MM.1S (cell line): ENCODE measurements at regions not wholly inside any gene's neighbourhood (a gene's known extent, or its start where the extent isn't known, plus 50 kb on each side); places are given as distances from the start of the nearest gene placed in this dataset.

Source experiments
- DNase-seq: peaks from one replicate; pipeline ENCODE4 v3.0.0-alpha.2; 2015
- H2AFZ ChIP-seq: fragments of 300-600 bp; sonication (generic); 2 replicates; pipeline ENCODE4 v1.6.0; 2016; ENCODE audit warnings: antibody characterized with exemption, low read length
- H3F3A ChIP-seq: fragments of 300-600 bp; sonication (generic); 2 replicates; pipeline ENCODE4 v1.6.1; 2016; ENCODE audit warnings: mild to moderate bottlenecking, antibody characterized with exemption, low read length, moderate library complexity, mixed read lengths; ENCODE audit not compliant: insufficient read depth
- H3K27ac ChIP-seq: fragments of 300-600 bp; sonication (generic); 2 replicates; pipeline ENCODE4 v1.5.1; 2016; ENCODE audit warnings: mild to moderate bottlenecking, low read length
- H3K27me3 ChIP-seq: fragments of 300-600 bp; sonication (generic); replicated peaks from 2 replicates; pipeline ENCODE4 v1.6.0; 2016; ENCODE audit warnings: low read length; ENCODE audit not compliant: insufficient read depth
- H3K36me3 ChIP-seq: fragments of 300-600 bp; sonication (generic); replicated peaks from 2 replicates; pipeline ENCODE4 v1.6.1; 2016; ENCODE audit warnings: mild to moderate bottlenecking, low read length, mixed read lengths; ENCODE audit not compliant: insufficient read depth
- H3K4me1 ChIP-seq: fragments of 300-600 bp; sonication (generic); 2 replicates; pipeline ENCODE4 v1.6.1; 2016; ENCODE audit warnings: low read length, mixed read lengths
- H3K4me2 ChIP-seq: fragments of 300-600 bp; sonication (generic); 2 replicates; pipeline ENCODE4 v1.6.0; 2016; ENCODE audit warnings: low read depth, low read length
- H3K4me3 ChIP-seq: fragments of 300-600 bp; sonication (generic); 2 replicates; pipeline ENCODE4 v1.5.1; 2016; ENCODE audit warnings: low read length, mixed read lengths
- H3K79me2 ChIP-seq: fragments of 300-600 bp; sonication (generic); 2 replicates; pipeline ENCODE4 v1.6.1; 2016; ENCODE audit warnings: mixed run types, low read length, mixed read lengths
- H3K9ac ChIP-seq: fragments of 300-600 bp; sonication (generic); 2 replicates; pipeline ENCODE4 v1.6.1; 2016; ENCODE audit warnings: low read length, mixed read lengths
- H3K9me2 ChIP-seq: fragments of 300-600 bp; sonication (generic); replicated peaks from 2 replicates; pipeline ENCODE4 v1.6.1; 2016; ENCODE audit warnings: mild to moderate bottlenecking, low read length, mixed read lengths; ENCODE audit not compliant: insufficient read depth
- H3K9me3 ChIP-seq: fragments of 300-600 bp; sonication (generic); replicated peaks from 2 replicates; pipeline ENCODE4 v1.6.1; 2016; ENCODE audit warnings: mild to moderate bottlenecking, low read length, mixed read lengths; ENCODE audit not compliant: insufficient read depth
- H4K20me1 ChIP-seq: fragments of 300-600 bp; sonication (generic); 2 replicates; pipeline ENCODE4 v1.6.1; 2016; ENCODE audit warnings: mild to moderate bottlenecking, low read length, moderate library complexity, mixed read lengths; ENCODE audit not compliant: insufficient read depth
- CTCF ChIP-seq: fragments of 300-600 bp; sonication (generic); IDR thresholded peaks from 2 replicates; pipeline ENCODE4 v1.5.1; 2016; ENCODE audit warnings: antibody characterized with exemption, low read length, mixed read lengths
- EZH2 ChIP-seq: fragments of 300-600 bp; sonication (generic); optimal IDR thresholded peaks from 2 replicates; pipeline ENCODE3; 2017; ENCODE audit warnings: low read depth, mild to moderate bottlenecking, antibody characterized with exemption, low read length, mixed read lengths
- EZH2phosphoT487 ChIP-seq: fragments of 300-600 bp; sonication (generic); IDR thresholded peaks from 2 replicates; pipeline ENCODE4 v1.6.1; 2018; ENCODE audit warnings: antibody characterized with exemption, low read length

- Histone ChIP-seq H3K9me2 (no peaks in the 10 kb centered on the region), H3K9ac (no peak overlapping the region), H2AFZ (no peak overlapping the region), H3K27ac (no peak overlapping the region), H3F3A (no peaks in the 10 kb centered on the region), H3K27me3 (no peaks in the 10 kb centered on the region), H3K9me3 (no peaks in the 10 kb centered on the region), H3K4me1 (no peaks in the 10 kb centered on the region), H3K4me3 (no peak overlapping the region), H4K20me1 (no peaks in the 10 kb centered on the region), H3K4me2 (no peak overlapping the region), H3K79me2 (no peaks in the 10 kb centered on the region), H3K36me3 (no peaks in the 10 kb centered on the region)
- TF ChIP-seq EZH2phosphoT487 (no peak), EZH2 (no peak), CTCF (no peak)
- no peak for DNase-seq
Observed at GRCh38 chr3:110646055-110646454, 425.6 kb upstream of the NECTIN3 start.

GRCh38 chr3:110646496-110646895 is 425.1 kb upstream of the NECTIN3 start:
- no peaks in the 10 kb centered on the region for H3K79me2 ChIP-seq

GRCh38 chr3:110647586-110647985 is 424.0 kb upstream of the NECTIN3 start:
- Histone ChIP-seq H2AFZ (no peak overlapping the region), H3K9me2 (no peaks in the 10 kb centered on the region), H3K79me2 (no peaks in the 10 kb centered on the region), H3K27ac (no peak overlapping the region), H3F3A (no peaks in the 10 kb centered on the region), H3K9ac (no peak overlapping the region), H3K27me3 (no peaks in the 10 kb centered on the region), H3K36me3 (no peaks in the 10 kb centered on the region), H4K20me1 (no peaks in the 10 kb centered on the region), H3K4me2 (no peak overlapping the region), H3K4me3 (no peak overlapping the region), H3K9me3 (no peaks in the 10 kb centered on the region), H3K4me1 (no peaks in the 10 kb centered on the region)
- TF ChIP-seq CTCF (no peak), EZH2phosphoT487 (no peak), EZH2 (no peak)
- DNase-seq: no peak

More at GRCh38 chr3:110646496-110646895, 425.1 kb upstream of the NECTIN3 start:
- Histone ChIP-seq H3F3A (no peaks in the 10 kb centered on the region), H3K27ac (no peak overlapping the region), H3K9me2 (no peaks in the 10 kb centered on the region), H3K4me1 (no peaks in the 10 kb centered on the region), H3K4me3 (no peak overlapping the region), H3K4me2 (no peak overlapping the region), H3K36me3 (no peaks in the 10 kb centered on the region), H3K9ac (no peak overlapping the region), H3K27me3 (no peaks in the 10 kb centered on the region), H2AFZ (no peak overlapping the region), H3K9me3 (no peaks in the 10 kb centered on the region), H4K20me1 (no peaks in the 10 kb centered on the region)
- TF ChIP-seq EZH2: no peak
- TF ChIP-seq EZH2phosphoT487: no peak
- TF ChIP-seq CTCF: no peak
- no peak for DNase-seq
